ENCODE measurements at regions not wholly inside any gene's neighbourhood (a gene's known extent, or its start where the extent isn't known, plus 50 kb on each side); places are given as distances from the start of the nearest gene placed in this dataset.
"Not testable (repeated sequence)": the region's sequence is repeated elsewhere in the genome, so short reads cannot be mapped to it uniquely, and the experiment has no call there.

DNA sequence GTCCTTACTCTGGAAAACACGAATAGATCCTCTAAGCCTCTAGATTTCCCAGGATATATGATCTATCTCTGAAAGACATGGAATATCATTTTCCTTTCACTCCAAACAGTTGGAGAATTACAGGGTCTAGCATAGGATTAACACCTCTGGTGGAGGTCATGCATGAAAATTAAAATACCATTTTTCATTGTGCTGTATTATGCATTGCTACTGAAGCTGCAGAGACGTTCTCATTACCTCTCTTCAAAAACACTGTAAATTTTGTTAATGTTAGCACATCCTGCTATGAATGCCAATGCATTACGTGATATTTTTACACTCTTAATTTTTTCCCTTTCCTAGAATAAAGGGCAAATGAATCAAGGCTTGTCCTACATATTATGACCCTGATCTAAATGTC is 558.6 kb downstream of the TBC1D32 start:
- TF ChIP-seq, protein P1, sequence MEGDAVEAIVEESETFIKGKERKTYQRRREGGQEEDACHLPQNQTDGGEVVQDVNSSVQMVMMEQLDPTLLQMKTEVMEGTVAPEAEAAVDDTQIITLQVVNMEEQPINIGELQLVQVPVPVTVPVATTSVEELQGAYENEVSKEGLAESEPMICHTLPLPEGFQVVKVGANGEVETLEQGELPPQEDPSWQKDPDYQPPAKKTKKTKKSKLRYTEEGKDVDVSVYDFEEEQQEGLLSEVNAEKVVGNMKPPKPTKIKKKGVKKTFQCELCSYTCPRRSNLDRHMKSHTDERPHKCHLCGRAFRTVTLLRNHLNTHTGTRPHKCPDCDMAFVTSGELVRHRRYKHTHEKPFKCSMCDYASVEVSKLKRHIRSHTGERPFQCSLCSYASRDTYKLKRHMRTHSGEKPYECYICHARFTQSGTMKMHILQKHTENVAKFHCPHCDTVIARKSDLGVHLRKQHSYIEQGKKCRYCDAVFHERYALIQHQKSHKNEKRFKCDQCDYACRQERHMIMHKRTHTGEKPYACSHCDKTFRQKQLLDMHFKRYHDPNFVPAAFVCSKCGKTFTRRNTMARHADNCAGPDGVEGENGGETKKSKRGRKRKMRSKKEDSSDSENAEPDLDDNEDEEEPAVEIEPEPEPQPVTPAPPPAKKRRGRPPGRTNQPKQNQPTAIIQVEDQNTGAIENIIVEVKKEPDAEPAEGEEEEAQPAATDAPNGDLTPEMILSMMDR (IDR thresholded peaks at IDR 0.05), result no peak
- no peak for TF ChIP-seq POLR2A (IDR thresholded peaks at IDR 0.05)
- H3K36me3 ChIP-seq, result no peaks in the 10 kb centered on the region
- no peak overlapping the region for H3K27ac ChIP-seq
- no peak for DNase-seq
- no peaks in the 10 kb centered on the region for H3K9me3 ChIP-seq
- no peak overlapping the region for H3K4me3 ChIP-seq
- intact Hi-C loops (cut with DNase I; ENCODE audit: low total_unique reads), result no loop called here
- H3K27me3 ChIP-seq, result no peaks in the 10 kb centered on the region
- no peaks in the 10 kb centered on the region for H3K4me1 ChIP-seq

DNA sequence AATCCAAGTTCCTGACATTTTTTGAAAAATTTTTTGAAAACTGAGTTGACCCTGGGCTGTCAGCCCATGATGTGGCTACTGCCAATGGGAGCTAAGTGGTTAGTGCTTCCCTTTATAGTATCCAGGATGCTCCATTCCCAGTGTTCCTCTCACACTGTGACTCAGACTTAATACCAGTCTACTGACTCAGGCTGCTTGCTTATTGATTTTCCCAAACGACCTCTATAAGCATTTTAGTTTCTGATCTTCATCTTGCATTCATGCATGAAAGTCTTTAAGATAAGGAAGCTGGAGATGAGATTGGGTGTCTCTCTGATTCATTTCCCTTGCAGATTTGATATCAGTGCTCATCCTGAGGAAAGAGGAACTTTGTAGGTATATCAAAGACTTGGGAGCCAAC is 560.0 kb downstream of the TBC1D32 start:
- intact Hi-C loops (cut with DNase I; ENCODE audit: low total_unique reads), result no loop called here
- Histone ChIP-seq H3K4me3 (no peak overlapping the region), H3K36me3 (no peaks in the 10 kb centered on the region), H3K4me1 (no peaks in the 10 kb centered on the region), H3K9me3 (no peaks in the 10 kb centered on the region), H3K27ac (no peak overlapping the region), H3K27me3 (no peaks in the 10 kb centered on the region)
- DNase-seq, result no peak
- TF ChIP-seq, protein P1 (IDR thresholded peaks at IDR 0.05), result no peak
- TF ChIP-seq POLR2A (IDR thresholded peaks at IDR 0.05), result no peak

DNA sequence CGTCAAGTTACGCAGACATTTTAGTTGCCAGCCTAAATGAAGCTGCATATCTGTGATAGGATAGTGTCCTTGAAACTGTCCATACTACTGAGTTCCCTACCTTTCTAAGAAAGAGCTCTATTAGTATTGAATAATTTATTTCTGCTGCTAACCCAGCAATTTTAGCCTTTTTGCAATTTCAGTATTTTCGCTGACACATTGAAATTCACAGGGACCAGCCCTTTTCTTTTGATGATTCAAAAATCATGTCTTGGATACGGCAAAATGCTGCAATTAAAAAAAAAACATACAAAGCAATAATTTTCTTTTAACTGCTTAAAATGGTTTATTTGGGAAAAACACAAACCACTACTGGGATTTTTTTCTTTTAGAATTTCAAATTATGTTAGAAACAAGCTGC is 563.3 kb downstream of the TBC1D32 start:
- no peak for DNase-seq
- H3K27me3 ChIP-seq, result no peaks in the 10 kb centered on the region
- no peaks in the 10 kb centered on the region for H3K4me1 ChIP-seq
- no peaks in the 10 kb centered on the region for H3K36me3 ChIP-seq
- H3K4me3 ChIP-seq, result no peak overlapping the region
- TF ChIP-seq, protein P1 (IDR thresholded peaks at IDR 0.05), result no peak
- no peak for TF ChIP-seq POLR2A (IDR thresholded peaks at IDR 0.05)
- intact Hi-C loops (cut with DNase I; ENCODE audit: low total_unique reads), result no loop called here
- H3K9me3 ChIP-seq, result no peaks in the 10 kb centered on the region
- no peak overlapping the region for H3K27ac ChIP-seq

DNA sequence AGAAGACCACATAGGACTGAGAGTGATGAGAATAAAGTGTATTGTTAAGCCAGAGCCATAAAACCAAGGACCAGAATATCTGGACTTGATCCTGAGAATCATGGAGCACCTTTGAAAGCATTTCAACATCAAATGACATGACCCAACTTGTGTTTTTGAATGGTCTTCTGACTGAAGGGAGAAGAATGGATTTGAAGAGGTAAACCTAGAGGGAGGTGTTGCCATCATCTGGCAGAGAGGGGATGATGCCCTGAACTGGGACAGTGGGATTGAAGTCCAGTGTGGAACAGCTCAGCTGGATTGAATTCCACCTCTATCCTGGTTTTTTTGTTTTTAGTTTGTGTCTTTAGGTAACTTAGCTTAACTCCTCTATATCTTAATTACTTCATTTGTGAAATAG is 570.0 kb downstream of the TBC1D32 start:
- Histone ChIP-seq H3K27me3 (no peaks in the 10 kb centered on the region), H3K36me3 (no peaks in the 10 kb centered on the region), H3K9me3 (no peaks in the 10 kb centered on the region), H3K4me1 (no peaks in the 10 kb centered on the region), H3K4me3 (no peak overlapping the region), H3K27ac (no peak overlapping the region)
- intact Hi-C loops (cut with DNase I; ENCODE audit: low total_unique reads), result no loop called here
- no peak for TF ChIP-seq POLR2A (IDR thresholded peaks at IDR 0.05)
- TF ChIP-seq, protein P1 (IDR thresholded peaks at IDR 0.05), result no peak
- no peak for DNase-seq

DNA sequence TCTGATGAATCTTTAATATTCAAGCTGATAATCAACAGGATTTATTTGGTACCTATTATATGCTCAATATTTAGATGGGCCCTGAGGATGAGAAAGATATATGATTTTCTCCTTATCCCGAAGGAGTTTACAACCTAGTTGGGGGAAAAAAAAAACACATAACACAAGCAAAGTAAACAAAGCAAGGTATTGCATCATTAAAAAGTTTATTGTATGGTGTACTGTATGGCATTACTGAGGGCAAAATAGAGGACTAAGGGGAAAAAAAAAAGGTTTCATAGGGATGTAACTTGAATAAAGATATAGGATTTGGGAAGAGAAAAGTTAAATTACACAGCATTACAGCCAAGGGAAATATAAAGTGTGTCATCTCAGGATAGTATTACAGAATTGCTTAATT is 574.7 kb downstream of the TBC1D32 start:
- DNase-seq, result no peak
- Histone ChIP-seq H3K36me3 (no peaks in the 10 kb centered on the region), H3K9me3 (no peaks in the 10 kb centered on the region), H3K27ac (no peak overlapping the region), H3K27me3 (no peaks in the 10 kb centered on the region), H3K4me1 (no peaks in the 10 kb centered on the region), H3K4me3 (no peak overlapping the region)
- intact Hi-C loops (cut with DNase I; ENCODE audit: low total_unique reads), result no loop called here
- TF ChIP-seq, protein P1 (IDR thresholded peaks at IDR 0.05), result no peak
- TF ChIP-seq POLR2A (IDR thresholded peaks at IDR 0.05), result no peak

DNA sequence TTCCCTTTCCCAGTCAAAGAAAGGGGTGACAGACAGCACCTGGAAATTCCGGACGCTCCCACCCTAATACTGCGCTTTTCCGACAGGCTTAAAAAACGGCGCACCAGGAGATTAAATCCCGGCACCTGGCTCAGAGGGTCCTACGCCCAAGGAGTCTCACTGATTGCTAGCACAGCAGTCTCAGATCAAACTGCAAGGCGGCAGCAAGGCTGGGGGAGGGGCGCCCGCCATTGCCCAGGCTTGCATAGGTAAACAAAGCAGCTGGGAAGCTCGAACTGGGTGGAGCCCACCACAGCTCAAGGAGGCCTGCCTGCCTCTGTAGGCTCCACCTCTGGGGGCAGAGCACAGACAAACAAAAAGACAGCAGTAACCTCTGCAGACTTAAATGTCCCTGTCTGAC is 585.7 kb downstream of the TBC1D32 start:
- DNase-seq; H3K4me1 ChIP-seq; H3K27ac ChIP-seq; H3K9me3 ChIP-seq; H3K27me3 ChIP-seq; H3K36me3 ChIP-seq; H3K4me3 ChIP-seq; intact Hi-C loops (cut with DNase I; ENCODE audit: low total_unique reads): not testable (repeated sequence)

Data from uterus (tissue), 3 donors.